B cell (primary cell): ENCODE measurements at regions not wholly inside any gene's neighbourhood (a gene's known extent, or its start where the extent isn't known, plus 50 kb on each side); places are given as distances from the start of the nearest gene placed in this dataset.

ENCODE experiments used
- ATAC-seq: fragments of 200-7000 bp; cut with Tn5 transposase; one replicate; pipeline ENCODE4 v1.10.0; 2021; ENCODE audit warnings: low read depth, mild to moderate bottlenecking, moderate number of reproducible peaks, moderate library complexity
- CTCF ChIA-PET: fragments of 350-600 bp; sonication (Branson Sonifier 250); formaldehyde crosslinking; loops from one replicate; lab custom pipeline; 2021; ENCODE audit warnings: antibody characterized with exemption, inconsistent platforms; lab: Charles Lee
- POLR2A ChIA-PET: fragments of 350-600 bp; sonication (Branson Sonifier 250); formaldehyde crosslinking; loops from one replicate; lab custom pipeline; 2021; ENCODE audit warnings: antibody characterized with exemption; lab: Charles Lee
- DNase-seq: peaks from one replicate; pipeline ENCODE4 v3.0.0; 2013
- H2AFZ ChIP-seq: 2 replicates; pipeline ENCODE4 v1.6.1; 2012; ENCODE audit warnings: mild to moderate bottlenecking, low read depth, low read length; ENCODE audit not compliant: insufficient read depth, poor library complexity, severe bottlenecking
- H3K27ac ChIP-seq, 2 donors: 1 replicate in 1 of 2; 2 replicates in 1 of 2; pipeline ENCODE4 v1.5.1; 2012 to 2013; ENCODE audit warnings: low read length in 2 of 2, mild to moderate bottlenecking in 2 of 2, moderate library complexity in 1 of 2
- H3K27me3 ChIP-seq, 4 experiments: fragments of 200-600 bp in 1 of 4; sonication (generic) in 1 of 4; replicated peaks in 1 of 4; 1 replicate in 2 of 4; 2 replicates in 2 of 4; pipeline versions ENCODE4 v1.6.1 to v1.7.0; 2013 to 2016; ENCODE audit warnings: low read length in 3 of 4, mild to moderate bottlenecking in 2 of 4, mixed read lengths in 1 of 4, moderate library complexity in 1 of 4; ENCODE audit not compliant: insufficient read depth in 4 of 4, control insufficient read depth in 3 of 4; ENCODE audit errors: control extremely low read depth in 1 of 4
- H3K36me3 ChIP-seq, 2 experiments: replicated peaks in 1 of 2; 1 replicate in 1 of 2; 2 replicates in 1 of 2; pipeline versions ENCODE4 v1.6.1 to v1.7.1; 2013; ENCODE audit warnings: low read length in 1 of 2; ENCODE audit not compliant: insufficient read depth in 2 of 2, control insufficient read depth in 1 of 2; ENCODE audit errors: control extremely low read depth in 1 of 2, extremely low read depth in 1 of 2
- H3K4me1 ChIP-seq, 2 donors: fragments of 200-600 bp in 1 of 2; sonication (generic) in 1 of 2; 1 replicate in 1 of 2; 2 replicates in 1 of 2; pipeline versions ENCODE4 v1.5.1 to v1.6.1; 2013 to 2017; ENCODE audit warnings: low read length in 2 of 2; ENCODE audit not compliant: control insufficient read depth in 2 of 2, insufficient read depth in 2 of 2
- H3K4me2 ChIP-seq: replicated peaks from 2 replicates; pipeline ENCODE3; 2012; ENCODE audit warnings: mild to moderate bottlenecking, low read depth, low read length; ENCODE audit not compliant: poor library complexity, severe bottlenecking
- H3K4me3 ChIP-seq, 5 experiments: fragments of 200-600 bp in 1 of 5; sonication (generic) in 1 of 5; 1 replicate in 3 of 5; 2 replicates in 2 of 5; pipeline versions ENCODE4 v1.5.1 to v1.7.0; 2011 to 2016; ENCODE audit warnings: low read length in 4 of 5, mild to moderate bottlenecking in 4 of 5, low read depth in 2 of 5, control low read depth in 1 of 5, moderate library complexity in 1 of 5; ENCODE audit not compliant: insufficient read depth in 1 of 5; ENCODE audit errors: control extremely low read depth in 1 of 5, extremely low read depth in 1 of 5
- H3K79me2 ChIP-seq: fragments of 200-600 bp; sonication (generic); one replicate; pipeline ENCODE4 v1.6.0; 2016; ENCODE audit warnings: low read length; ENCODE audit not compliant: control insufficient read depth, insufficient read depth
- H3K9ac ChIP-seq: fragments of 200-600 bp; sonication (generic); 2 replicates; pipeline ENCODE4 v1.6.1; 2017; ENCODE audit warnings: mild to moderate bottlenecking, low read length, moderate library complexity
- H3K9me3 ChIP-seq, 3 donors: one replicate each; pipeline versions ENCODE4 v1.6.1 to v1.7.1; 2013; ENCODE audit warnings: low read length in 2 of 3; ENCODE audit not compliant: control insufficient read depth in 2 of 3, insufficient read depth in 1 of 3; ENCODE audit errors: control extremely low read depth in 1 of 3
- H4K20me1 ChIP-seq: 2 replicates; pipeline ENCODE4 v1.6.0; 2012; ENCODE audit warnings: mild to moderate bottlenecking, low read length; ENCODE audit not compliant: insufficient read depth, control insufficient read depth, poor library complexity, severe bottlenecking
- H3K27ac Mint-ChIP-seq: one replicate; pipeline ENCODE4 v1.8.0; 2021; ENCODE audit warnings: mixed read lengths
- H3K27me3 Mint-ChIP-seq: one replicate; pipeline ENCODE4 v1.8.0; 2021; ENCODE audit warnings: mixed read lengths
- H3K4me1 Mint-ChIP-seq: one replicate; pipeline ENCODE4 v1.8.0; 2021; ENCODE audit warnings: mixed read lengths
- H3K4me3 Mint-ChIP-seq: one replicate; pipeline ENCODE4 v1.8.0; 2021; ENCODE audit warnings: mixed read lengths
- H3K9me3 Mint-ChIP-seq: one replicate; pipeline ENCODE4 v1.8.0; 2022; ENCODE audit warnings: mixed read lengths; ENCODE audit not compliant: insufficient read depth
- CTCF ChIP-seq: fragments of 200-600 bp; IDR thresholded peaks from one replicate; pipeline ENCODE4 v1.8.0; 2022; ENCODE audit warnings: antibody characterized with exemption, mild to moderate bottlenecking
- EZH2 ChIP-seq: IDR thresholded peaks from 2 replicates; pipeline ENCODE4 v1.6.1; 2012; ENCODE audit warnings: borderline replicate concordance, low read depth, mild to moderate bottlenecking, moderate library complexity, low read length; ENCODE audit not compliant: insufficient read depth, poor library complexity, severe bottlenecking
- WGBS: methylation state at CpG from one replicate; pipeline ENCODE4 v1.1.5; 2013; ENCODE audit warnings: missing lambda C conversion rate; ENCODE audit not compliant: insufficient coverage; 5-methylcytosine and 5-hydroxymethylcytosine counted together
- intact Hi-C: fragments of 100-400 bp; cut with micrococcal nuclease; formaldehyde crosslinking; loops from one replicate; pipeline ENCODE4 v1.10.0; 2022

GRCh38 chr10:50987934-50988333 lies 86.4 kb upstream of the PRKG1 start:
- Mint-ChIP-seq H3K27me3 (peaks cover 28% of the 10 kb centered on the region), H3K27ac (no peak overlapping the region), H3K4me1 (peaks cover 11% of the 10 kb centered on the region), H3K4me3 (no peak overlapping the region), H3K9me3 (no peaks in the 10 kb centered on the region)
- ChIA-PET CTCF (no interaction called here), POLR2A (no interaction called here)
- no peaks in the 10 kb centered on the region for H3K36me3 ChIP-seq
- H3K9me3 ChIP-seq, result peaks cover 0 to 7% (median 0%) of the 10 kb centered on the region in 3 donors
- intact Hi-C loops, result no loop called here
- peaks cover 0 to 24% (median 17%) of the 10 kb centered on the region in 4 experiments for H3K27me3 ChIP-seq
- H3K4me1 ChIP-seq, result peaks cover 15% of the 10 kb centered on the region in 2 donors
- H3K79me2 ChIP-seq, result no peaks in the 10 kb centered on the region
- no peak overlapping the region for H2AFZ ChIP-seq
- no peak overlapping the region for H3K4me2 ChIP-seq
- no peak overlapping the region for H3K4me3 ChIP-seq
- no peaks in the 10 kb centered on the region for H4K20me1 ChIP-seq
- no peak overlapping the region for H3K27ac ChIP-seq
- H3K9ac ChIP-seq, result no peak overlapping the region
- no CpG with 5 or more reads among the region's 2 CpGs for WGBS
- DNase-seq, result no peak
- TF ChIP-seq CTCF (no peak), EZH2 (no peak)
- ATAC-seq, result no peak

GRCh38 chr10:50988792-50989191 lies 85.5 kb upstream of the PRKG1 start:
- H3K79me2 ChIP-seq, result no peaks in the 10 kb centered on the region
- no peak overlapping the region for H3K9ac ChIP-seq
- H3K27me3 ChIP-seq, result peaks cover 0 to 32% (median 20%) of the 10 kb centered on the region in 4 experiments
- Mint-ChIP-seq H3K4me1 (peaks cover 11% of the 10 kb centered on the region), H3K27me3 (peaks cover 27% of the 10 kb centered on the region), H3K27ac (no peak overlapping the region), H3K9me3 (no peaks in the 10 kb centered on the region), H3K4me3 (no peak overlapping the region)
- no peak overlapping the region for H3K27ac ChIP-seq
- no peak overlapping the region for H2AFZ ChIP-seq
- H3K9me3 ChIP-seq, result peaks cover 0 to 7% (median 0%) of the 10 kb centered on the region in 3 donors
- no peaks in the 10 kb centered on the region for H4K20me1 ChIP-seq
- ChIA-PET CTCF (no interaction called here), POLR2A (no interaction called here)
- intact Hi-C loops, result no loop called here
- TF ChIP-seq CTCF, result peak; percentile 29
- no peak for TF ChIP-seq EZH2
- DNase-seq, result no peak
- no peak overlapping the region for H3K4me3 ChIP-seq
- WGBS, result no CpG with 5 or more reads among the region's 4 CpGs
- H3K4me2 ChIP-seq, result no peak overlapping the region
- no peaks in the 10 kb centered on the region for H3K36me3 ChIP-seq
- peaks cover 15% of the 10 kb centered on the region in 2 donors for H3K4me1 ChIP-seq
- ATAC-seq, result no peak
